B cell (primary cell): ENCODE measurements at regions not wholly inside any gene's neighbourhood (a gene's known extent, or its start where the extent isn't known, plus 50 kb on each side); places are given as distances from the start of the nearest gene placed in this dataset.
"Not testable (repeated sequence)": the region's sequence is repeated elsewhere in the genome, so short reads cannot be mapped to it uniquely, and the experiment has no call there.

ENCODE experiments used
- ATAC-seq: fragments of 200-7000 bp; cut with Tn5 transposase; one replicate; pipeline ENCODE4 v1.10.0; 2021; ENCODE audit warnings: low read depth, mild to moderate bottlenecking, moderate number of reproducible peaks, moderate library complexity
- CTCF ChIA-PET: fragments of 350-600 bp; sonication (Branson Sonifier 250); formaldehyde crosslinking; loops from one replicate; lab custom pipeline; 2021; ENCODE audit warnings: antibody characterized with exemption, inconsistent platforms; lab: Charles Lee
- POLR2A ChIA-PET: fragments of 350-600 bp; sonication (Branson Sonifier 250); formaldehyde crosslinking; loops from one replicate; lab custom pipeline; 2021; ENCODE audit warnings: antibody characterized with exemption; lab: Charles Lee
- DNase-seq: peaks from one replicate; pipeline ENCODE4 v3.0.0; 2013
- H2AFZ ChIP-seq: 2 replicates; pipeline ENCODE4 v1.6.1; 2012; ENCODE audit warnings: mild to moderate bottlenecking, low read depth, low read length; ENCODE audit not compliant: insufficient read depth, poor library complexity, severe bottlenecking
- H3K27ac ChIP-seq, 2 donors: 1 replicate in 1 of 2; 2 replicates in 1 of 2; pipeline ENCODE4 v1.5.1; 2012 to 2013; ENCODE audit warnings: low read length in 2 of 2, mild to moderate bottlenecking in 2 of 2, moderate library complexity in 1 of 2
- H3K27me3 ChIP-seq, 4 experiments: fragments of 200-600 bp in 1 of 4; sonication (generic) in 1 of 4; replicated peaks in 1 of 4; 1 replicate in 2 of 4; 2 replicates in 2 of 4; pipeline versions ENCODE4 v1.6.1 to v1.7.0; 2013 to 2016; ENCODE audit warnings: low read length in 3 of 4, mild to moderate bottlenecking in 2 of 4, mixed read lengths in 1 of 4, moderate library complexity in 1 of 4; ENCODE audit not compliant: insufficient read depth in 4 of 4, control insufficient read depth in 3 of 4; ENCODE audit errors: control extremely low read depth in 1 of 4
- H3K36me3 ChIP-seq, 2 experiments: replicated peaks in 1 of 2; 1 replicate in 1 of 2; 2 replicates in 1 of 2; pipeline versions ENCODE4 v1.6.1 to v1.7.1; 2013; ENCODE audit warnings: low read length in 1 of 2; ENCODE audit not compliant: insufficient read depth in 2 of 2, control insufficient read depth in 1 of 2; ENCODE audit errors: control extremely low read depth in 1 of 2, extremely low read depth in 1 of 2
- H3K4me1 ChIP-seq, 2 donors: fragments of 200-600 bp in 1 of 2; sonication (generic) in 1 of 2; 1 replicate in 1 of 2; 2 replicates in 1 of 2; pipeline versions ENCODE4 v1.5.1 to v1.6.1; 2013 to 2017; ENCODE audit warnings: low read length in 2 of 2; ENCODE audit not compliant: control insufficient read depth in 2 of 2, insufficient read depth in 2 of 2
- H3K4me2 ChIP-seq: replicated peaks from 2 replicates; pipeline ENCODE3; 2012; ENCODE audit warnings: mild to moderate bottlenecking, low read depth, low read length; ENCODE audit not compliant: poor library complexity, severe bottlenecking
- H3K4me3 ChIP-seq, 5 experiments: fragments of 200-600 bp in 1 of 5; sonication (generic) in 1 of 5; 1 replicate in 3 of 5; 2 replicates in 2 of 5; pipeline versions ENCODE4 v1.5.1 to v1.7.0; 2011 to 2016; ENCODE audit warnings: low read length in 4 of 5, mild to moderate bottlenecking in 4 of 5, low read depth in 2 of 5, control low read depth in 1 of 5, moderate library complexity in 1 of 5; ENCODE audit not compliant: insufficient read depth in 1 of 5; ENCODE audit errors: control extremely low read depth in 1 of 5, extremely low read depth in 1 of 5
- H3K79me2 ChIP-seq: fragments of 200-600 bp; sonication (generic); one replicate; pipeline ENCODE4 v1.6.0; 2016; ENCODE audit warnings: low read length; ENCODE audit not compliant: control insufficient read depth, insufficient read depth
- H3K9ac ChIP-seq: fragments of 200-600 bp; sonication (generic); 2 replicates; pipeline ENCODE4 v1.6.1; 2017; ENCODE audit warnings: mild to moderate bottlenecking, low read length, moderate library complexity
- H3K9me3 ChIP-seq, 3 donors: one replicate each; pipeline versions ENCODE4 v1.6.1 to v1.7.1; 2013; ENCODE audit warnings: low read length in 2 of 3; ENCODE audit not compliant: control insufficient read depth in 2 of 3, insufficient read depth in 1 of 3; ENCODE audit errors: control extremely low read depth in 1 of 3
- H4K20me1 ChIP-seq: 2 replicates; pipeline ENCODE4 v1.6.0; 2012; ENCODE audit warnings: mild to moderate bottlenecking, low read length; ENCODE audit not compliant: insufficient read depth, control insufficient read depth, poor library complexity, severe bottlenecking
- H3K27ac Mint-ChIP-seq: one replicate; pipeline ENCODE4 v1.8.0; 2021; ENCODE audit warnings: mixed read lengths
- H3K27me3 Mint-ChIP-seq: one replicate; pipeline ENCODE4 v1.8.0; 2021; ENCODE audit warnings: mixed read lengths
- H3K4me1 Mint-ChIP-seq: one replicate; pipeline ENCODE4 v1.8.0; 2021; ENCODE audit warnings: mixed read lengths
- H3K4me3 Mint-ChIP-seq: one replicate; pipeline ENCODE4 v1.8.0; 2021; ENCODE audit warnings: mixed read lengths
- H3K9me3 Mint-ChIP-seq: one replicate; pipeline ENCODE4 v1.8.0; 2022; ENCODE audit warnings: mixed read lengths; ENCODE audit not compliant: insufficient read depth
- EZH2 ChIP-seq: IDR thresholded peaks from 2 replicates; pipeline ENCODE4 v1.6.1; 2012; ENCODE audit warnings: borderline replicate concordance, low read depth, mild to moderate bottlenecking, moderate library complexity, low read length; ENCODE audit not compliant: insufficient read depth, poor library complexity, severe bottlenecking
- WGBS: methylation state at CpG from one replicate; pipeline ENCODE4 v1.1.5; 2013; ENCODE audit warnings: missing lambda C conversion rate; ENCODE audit not compliant: insufficient coverage; 5-methylcytosine and 5-hydroxymethylcytosine counted together
- intact Hi-C: fragments of 100-400 bp; cut with micrococcal nuclease; formaldehyde crosslinking; loops from one replicate; pipeline ENCODE4 v1.10.0; 2022
- TF ChIP-seq, protein P1 (sequence below): fragments of 200-600 bp; IDR thresholded peaks from one replicate; pipeline ENCODE4 v1.8.0; 2022; ENCODE audit warnings: antibody characterized with exemption, mild to moderate bottlenecking

DNA sequence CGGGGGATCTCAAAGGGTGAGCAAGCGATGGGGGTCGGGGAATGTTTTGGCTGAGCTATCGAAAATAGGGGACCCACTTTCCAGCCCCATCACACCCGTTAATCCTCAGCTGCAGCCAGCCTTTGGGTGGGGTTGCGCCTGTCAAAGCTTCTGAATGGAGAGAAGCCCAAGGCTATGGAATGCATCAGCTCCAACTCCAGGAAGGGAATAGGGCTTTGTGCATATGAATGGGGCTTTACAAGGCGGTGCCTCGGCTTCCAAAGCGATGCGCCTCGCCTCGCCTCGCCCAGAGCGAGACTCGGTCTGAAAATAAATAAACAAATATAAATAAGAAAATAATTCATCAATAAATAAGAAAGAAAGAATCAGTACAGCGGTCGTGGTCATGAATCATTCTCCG lies 751.4 kb upstream of the DEFB115 start:
- no peak for TF ChIP-seq EZH2
- TF ChIP-seq, protein P1, sequence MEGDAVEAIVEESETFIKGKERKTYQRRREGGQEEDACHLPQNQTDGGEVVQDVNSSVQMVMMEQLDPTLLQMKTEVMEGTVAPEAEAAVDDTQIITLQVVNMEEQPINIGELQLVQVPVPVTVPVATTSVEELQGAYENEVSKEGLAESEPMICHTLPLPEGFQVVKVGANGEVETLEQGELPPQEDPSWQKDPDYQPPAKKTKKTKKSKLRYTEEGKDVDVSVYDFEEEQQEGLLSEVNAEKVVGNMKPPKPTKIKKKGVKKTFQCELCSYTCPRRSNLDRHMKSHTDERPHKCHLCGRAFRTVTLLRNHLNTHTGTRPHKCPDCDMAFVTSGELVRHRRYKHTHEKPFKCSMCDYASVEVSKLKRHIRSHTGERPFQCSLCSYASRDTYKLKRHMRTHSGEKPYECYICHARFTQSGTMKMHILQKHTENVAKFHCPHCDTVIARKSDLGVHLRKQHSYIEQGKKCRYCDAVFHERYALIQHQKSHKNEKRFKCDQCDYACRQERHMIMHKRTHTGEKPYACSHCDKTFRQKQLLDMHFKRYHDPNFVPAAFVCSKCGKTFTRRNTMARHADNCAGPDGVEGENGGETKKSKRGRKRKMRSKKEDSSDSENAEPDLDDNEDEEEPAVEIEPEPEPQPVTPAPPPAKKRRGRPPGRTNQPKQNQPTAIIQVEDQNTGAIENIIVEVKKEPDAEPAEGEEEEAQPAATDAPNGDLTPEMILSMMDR = no peak
- peaks cover 0 to 40% (median 0%) of the 10 kb centered on the region in 3 donors for H3K9me3 ChIP-seq
- no peaks in the 10 kb centered on the region for H3K27me3 ChIP-seq
- Mint-ChIP-seq H3K9me3 (peaks cover 2% of the 10 kb centered on the region), H3K4me3 (no peak overlapping the region), H3K27ac (no peak overlapping the region), H3K4me1 (no peaks in the 10 kb centered on the region), H3K27me3 (no peaks in the 10 kb centered on the region)
- DNase-seq (no peak), ATAC-seq (no peak)
- no peaks in the 10 kb centered on the region for H3K36me3 ChIP-seq
- intact Hi-C loops = no loop called here
- H2AFZ ChIP-seq = no peak overlapping the region
- POLR2A ChIA-PET = no interaction called here
- H3K4me1 ChIP-seq = no peaks in the 10 kb centered on the region
- H3K4me2 ChIP-seq = no peak overlapping the region
- no peaks in the 10 kb centered on the region for H4K20me1 ChIP-seq
- no peaks in the 10 kb centered on the region for H3K79me2 ChIP-seq
- WGBS = 67% methylated on average over 3 of the region's 18 CpGs
- CTCF ChIA-PET = no interaction called here
- H3K9ac ChIP-seq = no peak overlapping the region
- no peak overlapping the region for H3K27ac ChIP-seq
- no peak overlapping the region for H3K4me3 ChIP-seq

DNA sequence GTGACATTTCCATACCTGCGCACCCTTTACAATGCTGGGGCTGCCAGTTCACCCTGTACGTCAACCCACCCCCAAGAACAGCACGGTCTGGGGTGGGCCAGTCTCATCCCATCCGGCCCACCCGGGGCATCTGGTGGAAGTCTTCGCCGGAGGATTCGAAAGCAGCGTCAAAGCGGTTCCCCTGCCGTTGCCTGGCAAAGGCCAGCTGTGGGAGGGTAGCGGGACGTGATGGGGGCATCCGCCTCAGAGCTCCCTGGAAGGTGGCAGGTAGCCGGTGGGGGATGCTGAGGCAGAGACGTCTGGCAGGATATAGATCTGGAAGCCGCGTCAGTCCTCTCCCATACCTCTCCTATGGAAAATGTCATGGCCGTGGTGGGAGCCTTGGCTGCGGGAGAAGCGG lies 749.1 kb upstream of the DEFB115 start:
- H3K4me1 ChIP-seq, H2AFZ ChIP-seq, H3K9ac ChIP-seq, H3K36me3 ChIP-seq, H3K27ac Mint-ChIP-seq, H3K27me3 Mint-ChIP-seq, CTCF ChIA-PET, POLR2A ChIA-PET, H4K20me1 ChIP-seq, intact Hi-C loops, H3K4me3 Mint-ChIP-seq, H3K27me3 ChIP-seq, H3K27ac ChIP-seq, H3K9me3 Mint-ChIP-seq, ATAC-seq, H3K4me2 ChIP-seq, H3K79me2 ChIP-seq, DNase-seq, H3K4me1 Mint-ChIP-seq, H3K4me3 ChIP-seq: not testable (repeated sequence)
- H3K9me3 ChIP-seq = peaks cover 0 to 61% (median 0%) of the 10 kb centered on the region in 3 donors
- 100% methylated on average over 11 of the region's 21 CpGs for WGBS
